ENCODE measurements at regions not wholly inside any gene's neighbourhood (a gene's known extent, or its start where the extent isn't known, plus 50 kb on each side); places are given as distances from the start of the nearest gene placed in this dataset.

DNA sequence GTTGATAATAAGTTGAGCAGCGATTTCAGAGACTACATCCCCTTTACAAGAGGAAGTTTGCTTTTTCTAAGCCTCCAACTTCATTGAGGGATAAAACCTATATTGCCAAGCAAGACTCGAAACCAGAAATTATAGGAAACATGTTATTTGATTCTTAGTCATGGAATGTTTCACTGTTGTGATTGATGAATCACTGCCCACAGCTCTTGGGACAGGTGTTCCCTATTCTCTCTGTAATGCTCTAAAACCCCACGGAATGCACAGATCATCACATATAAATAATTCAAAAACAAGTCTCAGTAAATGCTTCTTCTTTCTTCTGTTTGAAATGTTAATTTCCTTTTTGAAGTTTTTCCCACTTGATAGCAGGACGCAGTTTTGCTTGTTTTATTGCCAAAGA lies 809.5 kb upstream of the GOT2 start:
- BruUV-seq (replicated peaks) = no TSS peak
- Histone ChIP-seq H3K9me3 (ENCODE audit: control insufficient read depth, insufficient read depth, low read depth, low read length) (no peaks in the 10 kb centered on the region), H3K27ac (ENCODE audit: low read length) (no peak overlapping the region), H3K27me3 (ENCODE audit: control insufficient read depth, insufficient read depth, low read length) (no peaks in the 10 kb centered on the region), H3K36me3 (ENCODE audit: control insufficient read depth, insufficient read depth, low read length) (no peaks in the 10 kb centered on the region), H3K4me3 (ENCODE audit: low read depth in 2 of 2, low read length in 2 of 2) (no peak overlapping the region), H3K4me1 (ENCODE audit: control insufficient read depth, insufficient read depth, low read length) (no peaks in the 10 kb centered on the region)
- ATAC-seq (no peak), DNase-seq (ENCODE audit: low read depth, low spot score) (no peak)
- no peak for TF ChIP-seq TCF7L2 (IDR thresholded peaks at IDR 0.05; ENCODE audit: low read depth, low read length)
- TF ChIP-seq POLR2AphosphoS5 (IDR thresholded peaks at IDR 0.05; ENCODE audit: low read depth, low read length) = no peak
- TF ChIP-seq SIN3A (IDR thresholded peaks at IDR 0.05; ENCODE audit: borderline replicate concordance, insufficient read depth, low read depth, low read length) = no peak
- TF ChIP-seq, protein P1, sequence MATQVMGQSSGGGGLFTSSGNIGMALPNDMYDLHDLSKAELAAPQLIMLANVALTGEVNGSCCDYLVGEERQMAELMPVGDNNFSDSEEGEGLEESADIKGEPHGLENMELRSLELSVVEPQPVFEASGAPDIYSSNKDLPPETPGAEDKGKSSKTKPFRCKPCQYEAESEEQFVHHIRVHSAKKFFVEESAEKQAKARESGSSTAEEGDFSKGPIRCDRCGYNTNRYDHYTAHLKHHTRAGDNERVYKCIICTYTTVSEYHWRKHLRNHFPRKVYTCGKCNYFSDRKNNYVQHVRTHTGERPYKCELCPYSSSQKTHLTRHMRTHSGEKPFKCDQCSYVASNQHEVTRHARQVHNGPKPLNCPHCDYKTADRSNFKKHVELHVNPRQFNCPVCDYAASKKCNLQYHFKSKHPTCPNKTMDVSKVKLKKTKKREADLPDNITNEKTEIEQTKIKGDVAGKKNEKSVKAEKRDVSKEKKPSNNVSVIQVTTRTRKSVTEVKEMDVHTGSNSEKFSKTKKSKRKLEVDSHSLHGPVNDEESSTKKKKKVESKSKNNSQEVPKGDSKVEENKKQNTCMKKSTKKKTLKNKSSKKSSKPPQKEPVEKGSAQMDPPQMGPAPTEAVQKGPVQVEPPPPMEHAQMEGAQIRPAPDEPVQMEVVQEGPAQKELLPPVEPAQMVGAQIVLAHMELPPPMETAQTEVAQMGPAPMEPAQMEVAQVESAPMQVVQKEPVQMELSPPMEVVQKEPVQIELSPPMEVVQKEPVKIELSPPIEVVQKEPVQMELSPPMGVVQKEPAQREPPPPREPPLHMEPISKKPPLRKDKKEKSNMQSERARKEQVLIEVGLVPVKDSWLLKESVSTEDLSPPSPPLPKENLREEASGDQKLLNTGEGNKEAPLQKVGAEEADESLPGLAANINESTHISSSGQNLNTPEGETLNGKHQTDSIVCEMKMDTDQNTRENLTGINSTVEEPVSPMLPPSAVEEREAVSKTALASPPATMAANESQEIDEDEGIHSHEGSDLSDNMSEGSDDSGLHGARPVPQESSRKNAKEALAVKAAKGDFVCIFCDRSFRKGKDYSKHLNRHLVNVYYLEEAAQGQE (IDR thresholded peaks at IDR 0.05; ENCODE audit: insufficient read depth in 1 of 2, low read depth in 2 of 2, low read length in 1 of 2) = no peak
- TF ChIP-seq, protein P2, sequence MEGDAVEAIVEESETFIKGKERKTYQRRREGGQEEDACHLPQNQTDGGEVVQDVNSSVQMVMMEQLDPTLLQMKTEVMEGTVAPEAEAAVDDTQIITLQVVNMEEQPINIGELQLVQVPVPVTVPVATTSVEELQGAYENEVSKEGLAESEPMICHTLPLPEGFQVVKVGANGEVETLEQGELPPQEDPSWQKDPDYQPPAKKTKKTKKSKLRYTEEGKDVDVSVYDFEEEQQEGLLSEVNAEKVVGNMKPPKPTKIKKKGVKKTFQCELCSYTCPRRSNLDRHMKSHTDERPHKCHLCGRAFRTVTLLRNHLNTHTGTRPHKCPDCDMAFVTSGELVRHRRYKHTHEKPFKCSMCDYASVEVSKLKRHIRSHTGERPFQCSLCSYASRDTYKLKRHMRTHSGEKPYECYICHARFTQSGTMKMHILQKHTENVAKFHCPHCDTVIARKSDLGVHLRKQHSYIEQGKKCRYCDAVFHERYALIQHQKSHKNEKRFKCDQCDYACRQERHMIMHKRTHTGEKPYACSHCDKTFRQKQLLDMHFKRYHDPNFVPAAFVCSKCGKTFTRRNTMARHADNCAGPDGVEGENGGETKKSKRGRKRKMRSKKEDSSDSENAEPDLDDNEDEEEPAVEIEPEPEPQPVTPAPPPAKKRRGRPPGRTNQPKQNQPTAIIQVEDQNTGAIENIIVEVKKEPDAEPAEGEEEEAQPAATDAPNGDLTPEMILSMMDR (IDR thresholded peaks at IDR 0.05) = no peak
- in situ Hi-C loops (cut with HindIII; ENCODE audit: low pct_unique_long_range_greater_than_20kb, low sequenced_read_pairs) = no loop called here
- intact Hi-C loops (cut with micrococcal nuclease; ENCODE audit: unreplicated experiment) = no loop called here
- ChIA-PET POLR2A (no interaction called here), CTCF (no interaction called here)

DNA sequence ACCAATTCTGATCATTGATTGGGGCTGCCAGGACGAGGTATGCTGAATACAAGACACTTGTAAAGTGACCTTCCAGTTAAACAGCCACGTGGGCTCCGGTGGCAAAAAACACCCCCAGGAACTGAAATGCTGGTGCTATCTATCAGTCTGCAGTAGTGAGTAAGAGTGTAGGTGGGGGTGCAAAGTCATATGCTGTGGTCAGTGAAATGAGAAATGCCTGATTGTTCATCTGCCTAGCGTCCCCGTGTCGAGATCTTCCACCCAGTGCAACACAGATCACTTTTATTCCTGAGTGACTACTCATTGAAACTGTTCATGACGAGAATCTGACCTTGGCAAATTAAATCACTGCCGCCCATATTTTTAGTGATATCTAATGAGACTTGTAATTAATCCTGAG lies 806.5 kb upstream of the GOT2 start:
- Histone ChIP-seq H3K4me3 (ENCODE audit: low read depth in 2 of 2, low read length in 2 of 2) (no peak overlapping the region), H3K27ac (ENCODE audit: low read length) (no peak overlapping the region), H3K4me1 (ENCODE audit: control insufficient read depth, insufficient read depth, low read length) (no peaks in the 10 kb centered on the region), H3K9me3 (ENCODE audit: control insufficient read depth, insufficient read depth, low read depth, low read length) (no peaks in the 10 kb centered on the region), H3K27me3 (ENCODE audit: control insufficient read depth, insufficient read depth, low read length) (no peaks in the 10 kb centered on the region), H3K36me3 (ENCODE audit: control insufficient read depth, insufficient read depth, low read length) (no peaks in the 10 kb centered on the region)
- in situ Hi-C loops (cut with HindIII; ENCODE audit: low pct_unique_long_range_greater_than_20kb, low sequenced_read_pairs) (no loop called here), intact Hi-C loops (cut with micrococcal nuclease; ENCODE audit: unreplicated experiment) (no loop called here)
- POLR2A ChIA-PET = no interaction called here
- ATAC-seq (no peak), DNase-seq (ENCODE audit: low read depth, low spot score) (no peak)
- TF ChIP-seq SIN3A (IDR thresholded peaks at IDR 0.05; ENCODE audit: borderline replicate concordance, insufficient read depth, low read depth, low read length) = no peak
- no peak for TF ChIP-seq POLR2AphosphoS5 (IDR thresholded peaks at IDR 0.05; ENCODE audit: low read depth, low read length)
- TF ChIP-seq, protein P1 (IDR thresholded peaks at IDR 0.05; ENCODE audit: insufficient read depth in 1 of 2, low read depth in 2 of 2, low read length in 1 of 2) = no peak
- TF ChIP-seq TCF7L2 (IDR thresholded peaks at IDR 0.05; ENCODE audit: low read depth, low read length) = no peak
- TF ChIP-seq, protein P2 (IDR thresholded peaks at IDR 0.05) = no peak
- CTCF ChIA-PET = no interaction called here
- no TSS peak for BruUV-seq (replicated peaks)

All from Panc1 (cell line).